ENCODE measurements at regions not wholly inside any gene's neighbourhood (a gene's known extent, or its start where the extent isn't known, plus 50 kb on each side); places are given as distances from the start of the nearest gene placed in this dataset.

- no peak for DNase-seq (ENCODE audit: extremely low read depth, low read depth)
- TF ChIP-seq CTCF (IDR thresholded peaks at IDR 0.05; ENCODE audit: low read depth, low read length), result no peak
These were observed 80.9 kb downstream of the DAD1 start for GRCh38 chr14:22508150-22508457.

- no peak for TF ChIP-seq CTCF (IDR thresholded peaks at IDR 0.05; ENCODE audit: low read depth, low read length)
- DNase-seq (ENCODE audit: extremely low read depth, low read depth), result no peak
These were observed 82.2 kb downstream of the DAD1 start for GRCh38 chr14:22506778-22507351.

GRCh38 chr14:22506378-22506710, 82.7 kb downstream of the DAD1 start:
- no peak for TF ChIP-seq CTCF (IDR thresholded peaks at IDR 0.05; ENCODE audit: low read depth, low read length)

GRCh38 chr14:22505697-22506377, 83.2 kb downstream of the DAD1 start:
- no peak for TF ChIP-seq CTCF (IDR thresholded peaks at IDR 0.05; ENCODE audit: low read depth, low read length)
- DNase-seq (ENCODE audit: extremely low read depth, low read depth), result no peak

More at GRCh38 chr14:22506378-22506710, 82.7 kb downstream of the DAD1 start:
- no peak for DNase-seq (ENCODE audit: extremely low read depth, low read depth)

GRCh38 chr14:22505309-22505696, 83.7 kb downstream of the DAD1 start:
- no peak for TF ChIP-seq CTCF (IDR thresholded peaks at IDR 0.05; ENCODE audit: low read depth, low read length)
- no peak for DNase-seq (ENCODE audit: extremely low read depth, low read depth)

- no peak for TF ChIP-seq CTCF (IDR thresholded peaks at IDR 0.05; ENCODE audit: low read depth, low read length)
These were observed 86.5 kb downstream of the DAD1 start for GRCh38 chr14:22502551-22502950.

GRCh38 chr14:22502007-22502406, 87.0 kb downstream of the DAD1 start:
- no peak for DNase-seq (ENCODE audit: extremely low read depth, low read depth)
- no peak for TF ChIP-seq CTCF (IDR thresholded peaks at IDR 0.05; ENCODE audit: low read depth, low read length)

More at GRCh38 chr14:22502551-22502950, 86.5 kb downstream of the DAD1 start:
- no peak for DNase-seq (ENCODE audit: extremely low read depth, low read depth)

Measured in AG09319 (cell line).